ENCODE measurements at regions not wholly inside any gene's neighbourhood (a gene's known extent, or its start where the extent isn't known, plus 50 kb on each side); places are given as distances from the start of the nearest gene placed in this dataset.

DNA sequence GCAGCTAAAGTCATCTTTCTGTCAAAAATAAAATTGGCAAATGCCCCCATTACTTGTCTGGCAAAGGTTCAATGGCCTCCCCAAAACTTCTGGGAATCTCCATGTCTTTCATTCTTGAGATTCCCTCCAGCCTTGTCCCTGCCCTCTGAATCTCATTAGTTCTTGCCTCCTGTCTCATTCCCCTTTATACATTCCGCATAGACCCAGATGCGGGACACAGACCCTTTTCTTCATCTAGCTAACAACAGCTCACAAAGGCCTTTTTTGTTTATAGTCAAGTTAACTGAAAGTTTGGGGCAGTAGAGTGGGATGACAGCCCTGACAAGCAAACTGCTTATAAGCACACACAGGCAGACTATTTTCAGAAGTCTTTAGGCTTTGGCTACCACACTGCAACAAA lies 306.1 kb upstream of the FAM241A start:
- no peak for TF ChIP-seq CTCF (IDR thresholded peaks at IDR 0.05)
- no peak overlapping the region for H3K4me3 ChIP-seq
- no peaks in the 10 kb centered on the region for H3K9me3 ChIP-seq
- intact Hi-C loops (cut with DNase I) = no loop called here
- no peaks in the 10 kb centered on the region for H3K4me1 ChIP-seq
- no peak overlapping the region for H3K27ac ChIP-seq
- no peak for DNase-seq (ENCODE audit: low spot score in 2 of 2)
- no peaks in the 10 kb centered on the region for H3K36me3 ChIP-seq
- H3K27me3 ChIP-seq = no peaks in the 10 kb centered on the region

DNA sequence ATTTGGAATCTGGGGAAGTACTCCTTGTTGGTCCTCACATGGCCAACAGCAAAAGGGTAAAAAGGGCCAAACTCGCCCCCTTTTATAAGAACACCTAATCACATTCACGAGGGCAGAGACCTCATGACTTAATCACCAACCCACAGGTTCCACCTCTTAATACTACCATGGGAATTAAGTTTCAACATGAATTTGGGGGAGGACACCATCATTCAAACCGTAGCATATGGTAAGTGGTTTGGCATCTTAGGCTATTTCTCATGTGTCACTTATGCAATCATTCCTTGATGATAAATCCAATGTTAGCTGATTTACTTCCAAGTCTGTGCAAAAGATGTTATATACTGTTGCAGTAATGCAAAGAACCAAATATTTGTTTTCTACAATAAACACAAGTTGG lies 302.9 kb upstream of the FAM241A start:
- no peaks in the 10 kb centered on the region for H3K9me3 ChIP-seq
- no peak for DNase-seq (ENCODE audit: low spot score in 2 of 2)

DNA sequence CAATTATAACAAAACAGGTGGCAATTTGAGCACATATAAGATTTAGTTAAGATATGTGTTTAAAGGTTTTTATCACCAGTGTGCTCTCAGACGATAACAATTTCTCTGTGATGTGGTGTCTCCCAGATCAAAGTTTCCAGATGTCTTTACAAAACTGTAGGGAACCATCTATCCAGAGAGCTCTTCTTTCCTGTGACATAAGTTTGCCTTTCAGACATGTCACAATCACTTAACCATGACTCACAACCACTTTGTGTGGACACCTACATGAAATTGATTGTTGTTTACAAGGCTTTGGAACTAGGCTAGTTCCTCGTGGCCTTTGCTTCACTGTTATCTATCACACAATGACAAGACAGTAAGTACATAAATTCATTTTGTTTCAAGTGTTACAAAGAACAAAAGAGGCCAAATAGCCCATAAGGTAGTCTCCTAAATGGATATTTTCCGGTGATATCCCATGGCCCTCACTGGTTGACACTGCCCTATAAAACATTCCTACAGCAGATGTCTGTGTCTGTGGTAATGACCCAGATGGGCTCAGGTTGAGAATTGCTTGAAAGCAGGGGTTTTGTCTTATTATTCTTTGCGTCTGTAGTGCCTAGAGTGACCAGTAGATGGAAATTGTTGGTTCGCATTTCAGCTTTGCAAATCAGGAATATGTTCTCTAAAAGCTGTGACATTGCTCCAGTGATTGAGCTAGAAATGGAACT lies 297.8 kb upstream of the FAM241A start:
- no peak for DNase-seq (ENCODE audit: low spot score in 2 of 2)
- H3K4me1 ChIP-seq = no peaks in the 10 kb centered on the region
- intact Hi-C loops (cut with DNase I) = no loop called here
- no peaks in the 10 kb centered on the region for H3K9me3 ChIP-seq
- TF ChIP-seq CTCF (IDR thresholded peaks at IDR 0.05) = no peak
- H3K27me3 ChIP-seq = no peaks in the 10 kb centered on the region
- no peak overlapping the region for H3K4me3 ChIP-seq
- no peaks in the 10 kb centered on the region for H3K36me3 ChIP-seq
- H3K27ac ChIP-seq = no peak overlapping the region

More for the DNA sequence above, 302.9 kb upstream of the FAM241A start:
- intact Hi-C loops (cut with DNase I) = no loop called here
- TF ChIP-seq CTCF (IDR thresholded peaks at IDR 0.05) = no peak
- no peaks in the 10 kb centered on the region for H3K36me3 ChIP-seq
- no peaks in the 10 kb centered on the region for H3K4me1 ChIP-seq
- H3K27ac ChIP-seq = no peak overlapping the region
- H3K27me3 ChIP-seq = no peaks in the 10 kb centered on the region
- no peak overlapping the region for H3K4me3 ChIP-seq

- Histone ChIP-seq H3K4me3 (no peak overlapping the region), H3K27ac (no peak overlapping the region), H3K4me1 (no peaks in the 10 kb centered on the region), H3K36me3 (no peaks in the 10 kb centered on the region), H3K9me3 (no peaks in the 10 kb centered on the region), H3K27me3 (no peaks in the 10 kb centered on the region)
- intact Hi-C loops (cut with DNase I) = no loop called here
- DNase-seq (ENCODE audit: low spot score in 2 of 2) = no peak
- TF ChIP-seq CTCF (IDR thresholded peaks at IDR 0.05) = no peak
Measured at GRCh38 chr4:111849746-111850284, 295.4 kb upstream of the FAM241A start.

DNA sequence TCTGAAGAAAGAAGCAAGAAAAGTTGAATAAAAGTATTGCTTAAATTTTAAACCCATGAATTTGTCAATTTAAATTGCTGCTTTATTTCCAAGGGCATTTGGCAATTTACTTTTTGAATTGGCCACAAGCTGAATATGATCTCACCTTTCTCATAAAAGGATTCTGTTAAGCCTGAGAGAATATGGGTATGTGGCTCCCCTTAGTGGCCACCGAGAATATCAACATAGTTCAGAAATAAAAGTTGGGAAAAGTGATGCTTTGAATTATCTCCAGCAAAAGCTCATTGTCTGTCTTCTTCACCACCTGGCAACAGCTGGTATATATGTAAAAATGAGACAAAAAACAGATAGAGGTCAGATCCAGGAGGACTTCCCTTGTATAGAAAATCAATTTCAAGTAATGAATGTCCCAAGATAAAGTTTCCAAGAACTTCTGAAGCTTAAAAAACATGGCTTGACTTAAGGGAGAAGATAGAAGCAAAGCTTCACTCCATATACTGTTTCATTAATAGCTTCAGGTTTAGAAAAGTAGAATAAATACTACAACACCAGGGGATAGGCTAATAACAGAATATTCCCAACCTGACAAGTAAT lies 290.7 kb upstream of the FAM241A start:
- no peaks in the 10 kb centered on the region for H3K27me3 ChIP-seq
- no peak overlapping the region for H3K27ac ChIP-seq
- peak in 2 of 3 experiments; percentile 11 to 43 for TF ChIP-seq CTCF (IDR thresholded peaks at IDR 0.05)
- DNase-seq (ENCODE audit: low spot score in 2 of 2) = no peak
- no peak overlapping the region for H3K4me3 ChIP-seq
- H3K36me3 ChIP-seq = no peaks in the 10 kb centered on the region
- intact Hi-C loops (cut with DNase I) = no loop called here
- H3K4me1 ChIP-seq = no peaks in the 10 kb centered on the region
- H3K9me3 ChIP-seq = no peaks in the 10 kb centered on the region
